ENCODE measurements at regions not wholly inside any gene's neighbourhood (a gene's known extent, or its start where the extent isn't known, plus 50 kb on each side); places are given as distances from the start of the nearest gene placed in this dataset.

- 51% methylated on average over 13 of the region's 13 CpGs for WGBS
- Histone ChIP-seq H3K27ac (ENCODE audit: low read depth) (peak overlapping the region; percentile 79), H3K36me3 (ENCODE audit: insufficient read depth) (no peaks in the 10 kb centered on the region), H3K4me1 (ENCODE audit: insufficient read depth) (no peaks in the 10 kb centered on the region), H3K4me3 (ENCODE audit: low read depth, low read length) (no peak overlapping the region)
- DNase-seq (ENCODE audit: extremely low spot score), result no peak
Measured at GRCh38 chr10:78936412-78937342, 132.1 kb upstream of the ZMIZ1 start.

GRCh38 chr10:78937393-78937792 lies 131.4 kb upstream of the ZMIZ1 start:
- H3K27ac ChIP-seq (ENCODE audit: low read depth), result peak overlapping the region; percentile 79
- no peaks in the 10 kb centered on the region for H3K4me1 ChIP-seq (ENCODE audit: insufficient read depth)
- WGBS, result 81% methylated on average over 5 of the region's 5 CpGs

GRCh38 chr10:78937800-78938694 lies 130.7 kb upstream of the ZMIZ1 start:
- DNase-seq (ENCODE audit: extremely low spot score), result no peak
- no peaks in the 10 kb centered on the region for H3K4me1 ChIP-seq (ENCODE audit: insufficient read depth)
- peak overlapping the region; percentile 11 for H3K27ac ChIP-seq (ENCODE audit: low read depth)
- 67% methylated on average over 10 of the region's 10 CpGs for WGBS
- no peaks in the 10 kb centered on the region for H3K36me3 ChIP-seq (ENCODE audit: insufficient read depth)
- no peak overlapping the region for H3K4me3 ChIP-seq (ENCODE audit: low read depth, low read length)

More at GRCh38 chr10:78937393-78937792, 131.4 kb upstream of the ZMIZ1 start:
- Histone ChIP-seq H3K4me3 (ENCODE audit: low read depth, low read length) (no peak overlapping the region), H3K36me3 (ENCODE audit: insufficient read depth) (no peaks in the 10 kb centered on the region)
- no peak for DNase-seq (ENCODE audit: extremely low spot score)

- Histone ChIP-seq H3K36me3 (ENCODE audit: insufficient read depth) (no peaks in the 10 kb centered on the region), H3K4me1 (ENCODE audit: insufficient read depth) (no peaks in the 10 kb centered on the region), H3K4me3 (ENCODE audit: low read depth, low read length) (no peak overlapping the region), H3K27ac (ENCODE audit: low read depth) (no peak overlapping the region)
- WGBS, result 96% methylated on average over 11 of the region's 11 CpGs
- no peak for DNase-seq (ENCODE audit: extremely low spot score)
Measured at GRCh38 chr10:78938695-78939672, 129.8 kb upstream of the ZMIZ1 start.

- H3K4me3 ChIP-seq (ENCODE audit: low read depth, low read length), result no peak overlapping the region
- WGBS, result 64% methylated on average over 4 of the region's 4 CpGs
- H3K36me3 ChIP-seq (ENCODE audit: insufficient read depth), result no peaks in the 10 kb centered on the region
- H3K27ac ChIP-seq (ENCODE audit: low read depth), result no peak overlapping the region
- H3K4me1 ChIP-seq (ENCODE audit: insufficient read depth), result no peaks in the 10 kb centered on the region
- no peak for DNase-seq (ENCODE audit: extremely low spot score)
Measured at GRCh38 chr10:78942091-78942501, 126.7 kb upstream of the ZMIZ1 start.

GRCh38 chr10:78944723-78945312 lies 123.9 kb upstream of the ZMIZ1 start:
- no peak overlapping the region for H3K4me3 ChIP-seq (ENCODE audit: low read depth, low read length)
- WGBS, result 33% methylated on average over 3 of the region's 3 CpGs
- no peaks in the 10 kb centered on the region for H3K36me3 ChIP-seq (ENCODE audit: insufficient read depth)
- peak; percentile 87 for DNase-seq (ENCODE audit: extremely low spot score)
- H3K27ac ChIP-seq (ENCODE audit: low read depth), result peak overlapping the region; percentile 53
- H3K4me1 ChIP-seq (ENCODE audit: insufficient read depth), result no peaks in the 10 kb centered on the region

GRCh38 chr10:78945838-78946237 lies 122.9 kb upstream of the ZMIZ1 start:
- DNase-seq (ENCODE audit: extremely low spot score), result no peak
- H3K4me1 ChIP-seq (ENCODE audit: insufficient read depth), result no peaks in the 10 kb centered on the region
- no peak overlapping the region for H3K27ac ChIP-seq (ENCODE audit: low read depth)
- WGBS, result 79% methylated on average over 4 of the region's 4 CpGs
- H3K36me3 ChIP-seq (ENCODE audit: insufficient read depth), result no peaks in the 10 kb centered on the region
- no peak overlapping the region for H3K4me3 ChIP-seq (ENCODE audit: low read depth, low read length)

GRCh38 chr10:78947226-78947625 lies 121.5 kb upstream of the ZMIZ1 start:
- Histone ChIP-seq H3K36me3 (ENCODE audit: insufficient read depth) (no peaks in the 10 kb centered on the region), H3K4me1 (ENCODE audit: insufficient read depth) (no peaks in the 10 kb centered on the region), H3K4me3 (ENCODE audit: low read depth, low read length) (no peak overlapping the region), H3K27ac (ENCODE audit: low read depth) (no peak overlapping the region)
- no peak for DNase-seq (ENCODE audit: extremely low spot score)
- WGBS, result 83% methylated on average over 6 of the region's 6 CpGs

- WGBS, result 83% methylated on average over 2 of the region's 2 CpGs
- Histone ChIP-seq H3K27ac (ENCODE audit: low read depth) (no peak overlapping the region), H3K36me3 (ENCODE audit: insufficient read depth) (no peaks in the 10 kb centered on the region), H3K4me1 (ENCODE audit: insufficient read depth) (no peaks in the 10 kb centered on the region), H3K4me3 (ENCODE audit: low read depth, low read length) (no peak overlapping the region)
- DNase-seq (ENCODE audit: extremely low spot score), result no peak
Measured at GRCh38 chr10:78947733-78948132, 121.0 kb upstream of the ZMIZ1 start.

- Histone ChIP-seq H3K4me1 (ENCODE audit: insufficient read depth) (no peaks in the 10 kb centered on the region), H3K4me3 (ENCODE audit: low read depth, low read length) (no peak overlapping the region), H3K36me3 (ENCODE audit: insufficient read depth) (no peaks in the 10 kb centered on the region), H3K27ac (ENCODE audit: low read depth) (no peak overlapping the region)
- DNase-seq (ENCODE audit: extremely low spot score), result no peak
- WGBS, result 85% methylated on average over 6 of the region's 6 CpGs
Measured at GRCh38 chr10:78948621-78949030, 120.1 kb upstream of the ZMIZ1 start.

- no peaks in the 10 kb centered on the region for H3K4me1 ChIP-seq (ENCODE audit: insufficient read depth)
- no peak overlapping the region for H3K4me3 ChIP-seq (ENCODE audit: low read depth, low read length)
- H3K36me3 ChIP-seq (ENCODE audit: insufficient read depth), result no peaks in the 10 kb centered on the region
- H3K27ac ChIP-seq (ENCODE audit: low read depth), result no peak overlapping the region
- DNase-seq (ENCODE audit: extremely low spot score), result no peak
- WGBS, result 76% methylated on average over 19 of the region's 19 CpGs
Measured at GRCh38 chr10:78950656-78951587, 117.8 kb upstream of the ZMIZ1 start.

GRCh38 chr10:78952030-78952429 lies 116.7 kb upstream of the ZMIZ1 start:
- Histone ChIP-seq H3K36me3 (ENCODE audit: insufficient read depth) (no peaks in the 10 kb centered on the region), H3K4me3 (ENCODE audit: low read depth, low read length) (no peak overlapping the region), H3K27ac (ENCODE audit: low read depth) (no peak overlapping the region), H3K4me1 (ENCODE audit: insufficient read depth) (no peaks in the 10 kb centered on the region)
- 77% methylated on average over 4 of the region's 4 CpGs for WGBS
- no peak for DNase-seq (ENCODE audit: extremely low spot score)
